Bone marrow (tissue), 2 donors: ENCODE measurements at regions not wholly inside any gene's neighbourhood (a gene's known extent, or its start where the extent isn't known, plus 50 kb on each side); places are given as distances from the start of the nearest gene placed in this dataset.
"Not testable (repeated sequence)": the region's sequence is repeated elsewhere in the genome, so short reads cannot be mapped to it uniquely, and the experiment has no call there.

Source experiments
- DNase-seq, 2 donors: peaks; one replicate each; lab custom pipeline; 2025; lab: John Stamatoyannopoulos, UW

GRCh38 chr18:10119991-10120390 is 206.2 kb downstream of the VAPA start:
- no peak for DNase-seq

- no peak for DNase-seq
Measured at GRCh38 chr18:10120622-10121021, 206.8 kb downstream of the VAPA start.

GRCh38 chr18:10121028-10121427 is 207.2 kb downstream of the VAPA start:
- no peak for DNase-seq

DNA sequence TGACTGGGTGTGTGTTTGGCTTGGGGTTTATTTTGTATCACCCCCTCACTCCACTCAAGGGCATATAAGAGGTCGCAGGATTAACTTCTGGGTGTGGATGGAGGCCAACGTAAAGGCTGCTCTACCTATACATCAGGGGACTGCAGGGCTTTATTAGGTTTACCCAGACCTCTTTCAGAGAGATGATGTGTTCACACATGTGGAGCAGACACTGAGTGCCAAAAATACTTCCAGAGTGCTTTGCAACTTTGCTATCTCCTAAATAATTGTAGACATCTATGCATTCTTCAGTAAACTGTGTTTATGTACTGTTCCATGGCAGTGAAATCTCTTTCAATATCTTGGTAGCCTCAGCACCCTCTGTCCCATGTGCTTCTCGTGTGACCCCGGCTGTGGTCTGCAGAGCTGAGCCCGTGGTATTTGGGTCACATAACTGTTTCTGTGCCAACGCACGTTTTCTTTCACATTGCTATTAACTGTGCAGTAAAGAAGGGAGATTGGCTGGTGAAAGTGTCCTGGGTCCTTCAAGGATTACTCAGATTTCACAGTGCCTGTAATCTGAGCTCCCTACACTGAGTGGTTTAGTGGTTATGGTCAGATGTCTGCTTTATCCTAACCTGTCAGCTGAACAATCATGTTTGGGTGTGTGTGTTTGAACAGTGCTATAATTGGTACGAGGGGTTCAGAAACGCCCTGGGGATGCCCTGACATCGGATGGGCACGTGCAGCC is 208.1 kb downstream of the VAPA start:
- DNase-seq = no peak

GRCh38 chr18:10122988-10123950 is 209.5 kb downstream of the VAPA start:
- no peak for DNase-seq

DNA sequence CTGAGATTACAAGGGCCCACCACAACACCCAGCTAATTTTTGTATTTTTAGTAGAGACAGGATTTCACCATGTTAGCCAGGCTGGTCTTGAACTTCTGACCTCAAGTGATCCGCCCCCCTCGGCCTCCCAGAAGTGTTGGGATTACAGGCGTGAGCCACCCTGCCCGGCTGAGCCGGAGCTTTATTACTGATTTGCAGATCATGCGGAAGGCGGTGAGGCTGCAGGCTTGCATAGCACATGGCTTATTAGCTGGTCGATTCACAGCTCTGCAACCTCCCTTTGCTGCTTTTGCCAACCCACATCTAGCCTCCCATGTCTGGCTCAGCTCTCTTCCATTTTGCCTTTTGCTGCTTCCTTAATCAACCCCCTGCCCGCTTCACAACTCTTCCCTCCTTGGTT is 210.3 kb downstream of the VAPA start:
- DNase-seq = no peak

DNA sequence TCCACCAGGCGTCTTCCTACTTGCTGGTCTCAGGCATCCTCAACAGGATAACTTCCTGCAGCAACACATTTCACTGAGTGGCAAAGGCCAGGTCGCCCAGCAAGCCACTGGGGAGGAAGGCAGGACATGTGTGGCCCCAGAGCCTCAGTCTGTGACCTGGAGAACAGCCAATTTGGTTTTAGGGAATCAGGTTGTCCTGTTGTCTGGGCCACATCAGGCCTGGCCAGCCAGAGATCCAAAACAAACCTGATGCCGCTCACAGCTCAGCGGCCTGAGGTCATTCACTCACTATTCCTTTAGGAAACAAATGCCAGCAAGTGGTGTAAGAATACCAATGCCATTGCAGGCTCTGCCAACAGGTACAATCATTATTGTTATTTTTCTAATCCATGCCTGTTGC is 210.7 kb downstream of the VAPA start:
- DNase-seq = no peak

DNA sequence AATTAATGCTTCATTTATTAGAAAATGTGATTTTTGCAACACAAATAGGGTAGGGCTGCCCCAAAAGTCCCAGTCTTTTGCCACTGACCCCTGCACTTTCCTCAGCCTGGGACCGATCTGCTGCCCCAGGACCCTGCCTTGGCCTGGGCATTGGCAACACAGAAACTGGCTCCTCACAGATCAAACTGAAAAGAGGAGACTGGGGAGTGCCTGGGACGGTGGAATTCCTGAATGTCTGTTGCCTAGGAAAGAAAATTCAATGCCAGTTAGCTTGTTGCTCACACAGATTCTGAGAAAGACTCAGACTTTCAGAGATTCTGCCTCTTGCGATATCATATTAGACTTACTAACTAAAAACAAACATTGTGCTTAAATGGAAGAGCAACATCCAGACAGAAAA is 211.2 kb downstream of the VAPA start:
- no peak for DNase-seq

DNA sequence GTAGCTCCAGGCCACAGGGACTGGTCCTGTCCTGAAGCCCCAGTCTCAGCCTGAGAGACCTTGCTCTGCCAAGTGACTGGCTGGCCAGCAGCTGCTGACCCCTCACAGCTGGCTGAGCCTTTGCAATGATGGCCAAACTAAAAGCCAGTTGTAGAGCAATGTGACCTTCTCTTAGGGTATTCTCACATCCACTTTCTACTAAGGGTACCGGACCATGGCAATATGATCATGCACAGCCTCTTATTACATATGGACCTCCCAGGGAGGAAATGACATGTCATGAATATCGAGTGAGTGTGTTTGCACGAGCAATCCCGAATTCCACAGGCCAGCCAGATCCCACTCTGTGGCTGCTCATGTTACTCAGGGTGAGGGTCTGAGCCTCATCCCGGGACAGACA is 213.9 kb downstream of the VAPA start:
- no peak for DNase-seq

GRCh38 chr18:10128921-10129501 is 215.2 kb downstream of the VAPA start:
- DNase-seq = no peak

DNA sequence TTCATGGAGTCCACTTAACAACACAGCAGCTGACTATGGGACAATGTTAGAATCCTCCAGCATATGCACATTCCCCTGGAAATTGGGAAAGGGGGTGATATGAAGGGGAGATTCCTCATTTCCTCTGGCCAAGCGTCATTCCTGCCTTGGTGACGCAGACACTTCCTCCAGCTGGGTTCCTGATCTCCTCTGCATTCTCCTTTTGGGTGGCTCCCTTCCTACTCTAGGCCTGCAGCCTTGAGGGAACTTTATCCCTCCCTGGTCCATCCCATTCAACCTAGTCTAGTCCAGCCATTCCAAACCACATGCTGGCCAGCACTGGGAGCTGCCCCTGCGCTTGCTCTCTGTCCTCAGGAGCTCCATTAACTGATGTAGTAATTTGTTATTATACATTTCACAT is 216.8 kb downstream of the VAPA start:
- no peak for DNase-seq

GRCh38 chr18:10131081-10131459 is 217.3 kb downstream of the VAPA start:
- no peak for DNase-seq

DNA sequence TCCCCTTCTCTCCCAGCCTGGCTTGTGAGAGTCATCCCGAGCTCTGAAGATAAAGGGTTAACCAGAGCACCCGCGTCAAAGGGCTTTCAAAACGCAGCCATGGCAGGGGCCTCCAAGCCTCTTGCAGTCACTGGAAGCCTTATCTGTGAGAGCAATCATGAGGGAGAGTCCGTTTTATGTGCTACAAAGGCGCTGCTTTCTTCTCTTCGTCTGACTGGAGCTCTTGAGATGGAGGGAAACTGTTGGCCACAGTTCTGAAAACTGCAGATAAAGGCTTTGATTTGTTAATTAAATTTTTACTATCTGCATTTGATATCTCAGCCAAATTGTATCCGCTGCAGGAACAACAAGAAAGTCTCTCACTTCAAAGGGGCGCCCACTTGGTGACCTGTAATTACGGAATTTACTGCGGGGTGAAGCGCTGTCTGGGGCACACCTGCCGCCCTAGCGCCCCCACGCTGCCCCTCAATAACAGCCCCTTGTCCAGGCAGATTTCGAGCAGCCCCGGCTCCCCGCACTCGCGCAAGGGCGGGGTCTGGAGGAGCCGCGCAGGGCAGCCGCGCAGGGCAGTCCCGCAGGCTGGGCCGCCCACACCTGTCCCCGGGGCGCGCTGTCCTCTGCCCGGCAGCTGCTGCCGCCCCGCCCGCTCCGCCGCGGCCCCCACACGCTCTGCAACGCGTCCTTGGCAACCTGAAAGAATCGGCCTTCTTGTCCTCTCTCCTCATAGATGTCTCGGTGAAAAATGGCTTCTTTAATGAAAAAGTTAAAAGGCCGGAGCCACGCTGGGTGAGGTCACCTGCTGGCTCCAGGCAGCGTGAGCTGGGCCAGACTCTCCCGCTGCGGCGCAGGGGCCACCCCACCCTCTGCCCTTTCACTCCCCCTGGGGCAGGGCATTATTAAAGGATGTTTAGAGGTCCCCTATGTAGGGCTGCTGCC is 217.9 kb downstream of the VAPA start:
- no peak for DNase-seq

- no peak for DNase-seq
Measured at GRCh38 chr18:10133516-10133915, 219.7 kb downstream of the VAPA start.

- DNase-seq = no peak
Measured at GRCh38 chr18:10134204-10134603, 220.4 kb downstream of the VAPA start.

GRCh38 chr18:10134749-10135148 is 220.9 kb downstream of the VAPA start:
- DNase-seq = not testable (repeated sequence)

DNA sequence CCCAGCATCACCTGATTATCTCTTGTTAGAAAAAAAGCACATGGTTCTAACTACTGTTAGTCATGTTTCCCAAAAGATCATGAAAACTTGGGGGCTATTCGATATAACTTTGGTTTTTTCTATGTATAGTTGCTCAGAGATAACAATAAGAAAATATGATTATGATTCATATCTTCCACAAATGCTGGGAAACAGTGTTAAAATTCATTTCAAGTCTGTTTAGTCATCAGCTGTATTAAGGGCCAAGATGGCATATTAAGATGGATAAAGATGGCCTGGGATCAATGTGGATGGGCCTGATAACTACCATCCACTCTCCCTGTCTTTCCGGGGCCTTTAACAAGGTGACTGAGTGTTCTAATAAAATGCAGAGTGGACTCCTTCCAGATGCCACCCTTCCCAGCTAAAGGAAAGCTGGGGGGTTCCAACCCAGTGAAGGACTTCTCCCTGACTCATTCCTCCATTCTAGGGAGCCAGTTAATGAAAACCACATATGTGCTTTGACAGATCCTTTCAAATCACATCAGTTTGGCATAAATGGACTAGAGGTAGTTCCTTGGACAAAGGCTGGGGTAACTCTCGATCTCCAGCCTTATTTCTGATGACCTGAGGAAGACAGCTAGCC is 221.6 kb downstream of the VAPA start:
- DNase-seq = no peak

DNA sequence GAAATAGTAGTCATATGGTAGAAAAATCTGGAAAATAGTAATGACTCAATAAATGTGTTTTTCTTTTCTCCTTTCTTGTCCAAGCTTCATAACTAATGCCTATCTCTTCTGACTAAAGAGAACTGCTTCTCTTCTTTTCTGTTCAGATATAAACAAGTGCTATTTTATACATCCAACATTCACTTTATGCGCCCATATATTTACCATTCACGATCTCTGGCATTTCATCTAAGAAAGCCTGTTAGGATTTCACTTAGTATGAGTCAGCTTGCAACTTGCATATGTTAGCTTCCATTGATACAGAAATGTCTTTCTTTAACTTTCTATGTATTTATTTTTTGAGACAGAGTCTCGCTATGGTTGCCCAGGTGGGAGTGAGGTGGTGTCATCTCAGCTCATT is 224.9 kb downstream of the VAPA start:
- no peak for DNase-seq

DNA sequence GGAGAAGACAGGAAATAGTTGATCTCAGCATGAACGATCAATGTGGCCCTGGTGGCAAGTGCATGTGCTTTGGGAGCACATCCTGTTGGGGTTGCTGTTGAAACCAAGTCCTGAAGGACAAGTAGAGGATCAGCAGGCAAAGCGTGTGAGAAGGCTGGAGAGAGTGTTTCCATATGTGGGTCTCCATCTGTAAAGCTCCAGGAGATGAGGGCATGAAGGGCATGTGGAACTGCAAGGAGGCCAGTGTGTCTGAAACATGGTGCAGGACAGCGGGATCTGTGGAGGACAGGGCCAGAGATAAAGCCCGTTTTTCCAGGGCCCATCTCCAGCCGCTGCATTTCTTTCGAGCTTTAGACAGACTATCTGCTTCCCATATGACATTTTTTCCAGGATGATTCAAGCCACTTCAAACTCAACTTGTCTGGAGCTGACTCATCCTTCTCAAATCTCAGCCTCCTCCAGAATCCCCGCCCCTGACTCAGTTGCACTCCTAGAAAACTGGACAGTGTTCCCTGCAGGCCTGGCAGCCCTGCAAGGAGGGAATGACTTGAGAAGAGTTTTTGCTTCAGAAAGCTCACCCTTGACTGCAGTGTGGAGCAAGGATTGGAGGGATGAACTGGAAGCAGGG is 226.1 kb downstream of the VAPA start:
- DNase-seq = no peak

DNA sequence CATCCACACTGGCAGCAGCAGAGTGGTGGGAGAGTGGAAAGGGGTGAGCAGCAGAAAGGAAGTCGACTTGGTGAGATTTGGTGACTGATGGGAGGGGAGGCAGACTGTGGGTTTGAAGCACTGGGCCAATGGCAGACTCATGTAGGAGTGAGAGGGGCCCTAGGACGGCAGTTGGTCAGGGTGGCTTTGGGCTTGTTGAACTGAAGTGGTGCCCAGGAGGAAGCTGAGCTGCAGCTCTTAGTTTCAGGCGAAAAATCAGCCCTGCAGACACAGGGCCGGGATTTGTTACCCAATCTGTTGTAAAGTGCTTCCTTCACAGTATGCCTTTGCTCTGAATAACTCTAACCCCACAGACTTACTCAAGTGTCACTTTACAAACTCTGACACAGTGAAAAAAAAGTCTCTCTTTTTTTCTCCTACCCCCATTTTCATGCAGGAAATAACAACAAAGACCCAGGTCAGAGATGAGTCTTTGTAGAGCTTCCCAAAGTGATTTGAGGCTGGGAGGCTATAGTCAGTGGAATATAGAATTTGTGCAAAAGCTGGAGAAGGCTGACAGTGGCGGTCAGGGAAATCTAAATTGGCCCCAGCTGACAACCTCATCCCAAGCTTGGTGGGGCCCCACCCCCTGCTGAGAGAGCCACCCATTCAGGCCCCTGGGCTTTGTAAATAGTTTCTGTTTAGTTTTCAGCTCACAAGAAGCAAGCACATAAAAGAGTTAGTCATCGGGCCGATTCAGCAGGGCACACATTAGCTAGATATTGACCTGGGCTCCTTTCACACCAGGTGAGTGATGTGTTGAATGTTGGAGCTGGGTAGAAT is 226.9 kb downstream of the VAPA start:
- no peak for DNase-seq
